HG03135 (cell line): ENCODE measurements at regions not wholly inside any gene's neighbourhood (a gene's known extent, or its start where the extent isn't known, plus 50 kb on each side); places are given as distances from the start of the nearest gene placed in this dataset.
"Not testable (repeated sequence)": the region's sequence is repeated elsewhere in the genome, so short reads cannot be mapped to it uniquely, and the experiment has no call there.

Source experiments
- ATAC-seq: cut with Tn5 transposase; IDR thresholded peaks from one replicate; pipeline ENCODE4 v1.9.1; 2021; ENCODE audit warnings: mild to moderate bottlenecking, moderate library complexity; ENCODE audit not compliant: unreplicated experiment

DNA sequence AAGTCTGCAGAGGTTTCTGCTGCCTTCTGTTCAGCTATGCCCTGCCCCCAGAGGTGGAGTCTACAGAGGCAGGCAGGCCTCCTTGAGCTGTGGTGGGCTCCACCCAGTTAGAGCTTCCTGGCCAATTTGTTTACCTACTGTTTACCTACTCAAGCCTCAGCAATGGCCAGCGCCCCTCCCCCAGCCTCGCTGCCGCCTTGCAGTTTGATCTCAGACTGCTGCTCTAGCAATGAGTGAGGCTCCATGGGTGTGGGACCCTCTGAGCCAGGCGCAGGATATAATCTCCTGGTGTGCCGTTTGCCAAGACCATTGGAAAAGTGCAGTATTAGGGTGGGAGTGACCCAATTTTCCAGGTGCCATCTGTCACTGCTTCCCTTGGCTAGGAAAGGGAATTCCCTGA, 1024.9 kb downstream of the PRIM2 start:
- ATAC-seq, result not testable (repeated sequence)

DNA sequence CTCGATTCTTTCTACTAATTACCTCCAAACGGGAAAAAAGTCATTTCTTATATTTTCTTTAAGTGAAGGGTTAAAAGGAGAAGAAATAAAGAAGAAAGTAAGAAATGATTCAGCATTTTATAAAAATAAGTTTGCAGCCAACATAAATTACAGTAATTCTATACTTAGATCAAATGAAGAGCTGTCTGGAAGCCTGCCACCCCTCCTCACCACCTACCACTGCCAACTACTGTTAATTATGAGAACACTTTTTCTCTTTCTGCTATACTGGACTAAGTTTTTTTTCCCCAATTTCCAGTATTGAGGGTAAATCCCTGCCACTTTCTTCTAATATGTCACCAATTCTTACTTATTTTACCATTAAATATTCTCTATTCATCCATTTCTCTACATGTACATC, 1030.1 kb downstream of the PRIM2 start:
- ATAC-seq, result not testable (repeated sequence)

DNA sequence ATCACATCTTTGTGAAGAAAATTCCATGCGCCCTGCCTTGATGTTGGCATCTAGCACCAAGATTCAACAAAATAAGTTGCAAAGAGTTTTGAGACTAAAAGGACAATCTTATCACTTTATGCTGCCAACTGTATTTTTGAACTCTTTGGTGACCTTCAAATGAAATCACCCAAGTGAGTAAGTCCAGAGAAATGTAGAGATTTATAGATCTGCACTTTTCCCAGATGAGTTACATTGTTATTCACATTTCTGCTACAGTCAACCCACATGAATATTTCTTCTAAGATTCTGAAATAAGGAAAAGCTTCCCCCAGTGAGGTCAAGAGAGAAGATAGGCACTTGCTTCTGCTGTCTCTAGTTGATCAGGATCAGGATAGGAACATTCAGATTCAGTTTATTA, 1034.2 kb downstream of the PRIM2 start:
- ATAC-seq, result not testable (repeated sequence)

DNA sequence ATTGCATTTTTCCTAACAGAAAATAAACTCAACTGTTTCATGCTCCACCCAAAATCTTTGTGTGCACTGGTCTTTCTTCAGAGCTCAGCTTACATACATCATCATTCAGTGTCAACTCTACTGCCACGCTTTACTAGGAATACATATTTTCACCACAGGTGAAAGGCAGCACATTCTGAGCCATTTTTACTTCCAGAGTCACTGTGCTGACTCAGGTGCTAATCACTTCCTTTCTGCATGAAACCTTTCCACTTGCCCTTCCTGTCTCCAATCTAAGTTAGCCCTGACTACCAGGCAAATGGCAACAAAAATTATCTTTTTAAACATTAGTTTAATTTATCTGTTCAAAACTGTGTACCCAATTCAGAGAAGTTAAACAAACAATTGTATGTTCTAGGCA, 1041.0 kb downstream of the PRIM2 start:
- ATAC-seq, result not testable (repeated sequence)

DNA sequence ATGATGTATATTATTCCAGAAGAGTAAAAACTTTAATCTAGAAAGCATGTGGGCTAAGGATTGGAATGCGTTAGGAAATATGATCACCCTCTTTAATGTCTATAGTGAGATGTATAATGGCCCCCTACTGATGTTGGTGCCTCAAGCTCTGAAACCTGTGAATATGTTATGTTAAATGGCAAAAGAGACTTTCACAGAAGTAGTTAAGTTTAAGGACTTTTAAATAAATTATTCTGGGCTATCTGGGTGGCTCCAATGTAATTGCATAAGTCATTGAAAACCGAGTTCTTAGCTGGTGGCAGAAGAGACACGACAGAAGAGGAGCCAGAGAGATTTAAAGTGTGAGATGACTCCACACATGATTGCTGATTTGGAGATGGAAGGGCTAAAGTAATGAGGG, 1048.4 kb downstream of the PRIM2 start:
- ATAC-seq, result not testable (repeated sequence)

DNA sequence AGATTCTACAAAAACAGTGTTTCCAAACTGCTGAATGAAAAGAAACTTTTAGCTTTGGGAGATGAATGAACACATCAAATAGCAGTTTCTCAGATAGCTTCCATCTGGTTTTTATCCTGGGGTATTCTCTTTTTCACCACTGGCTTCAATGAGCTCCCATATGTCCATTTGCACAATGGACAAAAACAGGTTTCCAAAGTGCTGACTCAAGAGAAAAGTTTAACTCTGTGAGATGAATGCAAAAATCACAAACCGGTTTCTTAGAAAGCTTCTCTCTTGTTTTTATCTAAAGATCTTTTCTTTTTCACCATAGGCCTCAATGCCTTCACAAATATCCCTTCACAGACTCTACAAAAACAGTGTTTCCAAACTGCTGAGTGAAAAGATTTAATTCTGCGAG, 1089.2 kb downstream of the PRIM2 start:
- ATAC-seq, result not testable (repeated sequence)

DNA sequence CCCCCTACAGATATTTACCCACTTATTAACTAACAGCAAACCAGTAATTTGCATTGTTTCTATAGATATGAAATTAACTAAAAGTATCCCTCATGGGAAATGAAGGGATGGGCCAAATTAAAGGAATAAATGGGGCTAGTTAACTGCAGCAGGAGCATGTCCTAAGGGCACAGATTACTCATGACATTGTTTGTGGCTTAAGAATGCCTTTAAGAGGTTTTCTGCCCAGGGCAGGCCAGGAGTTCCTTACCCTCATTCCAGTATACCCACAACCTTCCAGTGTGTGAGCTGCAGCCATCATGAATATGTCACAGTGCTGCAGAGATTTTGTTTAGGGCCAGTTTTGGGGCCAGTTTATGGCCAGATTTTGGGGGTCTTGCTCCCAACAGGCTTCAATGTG, 1101.9 kb downstream of the PRIM2 start:
- no peak for ATAC-seq
